IMR-90 (cell line): ENCODE measurements at regions not wholly inside any gene's neighbourhood (a gene's known extent, or its start where the extent isn't known, plus 50 kb on each side); places are given as distances from the start of the nearest gene placed in this dataset.

Experiments used
- ATAC-seq: fragments of 200-7000 bp; cut with Tn5 transposase; 2 replicates; pipeline ENCODE4 v1.9.1; 2020; ENCODE audit warnings: low read depth, mild to moderate bottlenecking, moderate library complexity
- BruUV-seq: library from RNA; stranded (reverse); fragments of 400-500 nt; replicated peaks from 2 replicates; lab custom pipeline; 2021; lab: Mats Ljungman, UMichigan
- CTCF ChIA-PET: fragments of 300-600 bp; formaldehyde crosslinking; extraction: SDS; loops from one replicate; lab custom pipeline; 2021; ENCODE audit warnings: antibody characterized with exemption; lab: Yijun Ruan, JAX
- POLR2A ChIA-PET: fragments of 300-600 bp; sonication (Branson Sonifier 250); formaldehyde crosslinking; loops from one replicate; lab custom pipeline; 2022; ENCODE audit warnings: antibody characterized with exemption; ENCODE audit not compliant: unreplicated experiment; lab: Charles Lee
- DNase-seq: peaks from one replicate; pipeline ENCODE4 v3.0.0; 2013
- H2AFZ ChIP-seq: replicated peaks from 2 replicates; pipeline ENCODE3; 2013; ENCODE audit warnings: low read length, mild to moderate bottlenecking; ENCODE audit not compliant: poor library complexity
- H2AK5ac ChIP-seq: 2 replicates; pipeline ENCODE4 v1.6.1; 2013; ENCODE audit warnings: low read depth, low read length, inconsistent platforms
- H2AK9ac ChIP-seq: replicated peaks from 2 replicates; pipeline ENCODE3; 2013; ENCODE audit warnings: mild to moderate bottlenecking, low read depth, low read length, moderate library complexity; ENCODE audit not compliant: poor library complexity
- H2BK120ac ChIP-seq: 2 replicates; pipeline ENCODE4 v1.6.1; 2013; ENCODE audit warnings: low read depth, low read length, inconsistent platforms
- H2BK15ac ChIP-seq: 3 replicates; pipeline ENCODE4 v1.6.1; 2013; ENCODE audit warnings: low read depth, low read length, inconsistent platforms
- H2BK20ac ChIP-seq: 2 replicates; pipeline ENCODE4 v1.6.1; 2013; ENCODE audit warnings: low read depth, mild to moderate bottlenecking, inconsistent platforms, low read length, moderate library complexity
- H2BK5ac ChIP-seq: 2 replicates; pipeline ENCODE4 v1.6.1; 2013; ENCODE audit warnings: mild to moderate bottlenecking, low read depth, low read length, inconsistent platforms; ENCODE audit not compliant: poor library complexity, severe bottlenecking
- H3K14ac ChIP-seq: replicated peaks from 2 replicates; pipeline ENCODE4 v1.6.1; 2013; ENCODE audit warnings: low read depth, low read length, inconsistent platforms
- H3K18ac ChIP-seq: 2 replicates; pipeline ENCODE4 v1.6.1; 2013; ENCODE audit warnings: low read depth, low read length, control low read depth
- H3K23ac ChIP-seq: 2 replicates; pipeline ENCODE4 v1.6.1; 2013; ENCODE audit warnings: low read depth, low read length, inconsistent platforms
- H3K27ac ChIP-seq: 2 replicates; pipeline ENCODE4 v1.5.1; 2013; ENCODE audit warnings: mild to moderate bottlenecking, control low read depth, low read length; ENCODE audit not compliant: insufficient read depth
- H3K27me3 ChIP-seq: 2 replicates; pipeline ENCODE4 v1.6.1; 2013; ENCODE audit warnings: low read length; ENCODE audit not compliant: control insufficient read depth, insufficient read depth
- H3K36me3 ChIP-seq: 2 replicates; pipeline ENCODE4 v1.6.1; 2013; ENCODE audit warnings: low read length, mixed read lengths; ENCODE audit not compliant: control insufficient read depth, insufficient read depth
- H3K4ac ChIP-seq: 2 replicates; pipeline ENCODE4 v1.6.1; 2013; ENCODE audit warnings: low read depth, low read length, inconsistent platforms
- H3K4me1 ChIP-seq: 2 replicates; pipeline ENCODE4 v1.6.1; 2013; ENCODE audit warnings: low read length, mixed read lengths; ENCODE audit not compliant: control insufficient read depth, insufficient read depth
- H3K4me2 ChIP-seq: 2 replicates; pipeline ENCODE4 v1.6.1; 2013; ENCODE audit warnings: low read depth, mild to moderate bottlenecking, control low read depth, low read length, moderate library complexity
- H3K4me3 ChIP-seq: 2 replicates; pipeline ENCODE4 v1.5.1; 2013; ENCODE audit warnings: low read depth, mild to moderate bottlenecking, control low read depth, low read length, moderate library complexity; ENCODE audit not compliant: insufficient read depth
- H3K56ac ChIP-seq: 2 replicates; pipeline ENCODE4 v1.6.1; 2013; ENCODE audit warnings: low read length, inconsistent platforms; ENCODE audit not compliant: insufficient read depth; ENCODE audit errors: extremely low read depth
- H3K79me1 ChIP-seq, 2 experiments: 2 replicates each; pipeline ENCODE4 v1.6.1; 2013; ENCODE audit warnings: low read length in 2 of 2, inconsistent platforms in 1 of 2, low read depth in 1 of 2
- H3K9ac ChIP-seq: 2 replicates; pipeline ENCODE4 v1.6.1; 2013; ENCODE audit warnings: low read depth, low read length, control low read depth
- H3K9me1 ChIP-seq: 2 replicates; pipeline ENCODE4 v1.6.1; 2013; ENCODE audit warnings: low read length, inconsistent platforms; ENCODE audit not compliant: insufficient read depth
- H3K9me3 ChIP-seq: 2 replicates; pipeline ENCODE4 v1.6.1; 2013; ENCODE audit warnings: low read length; ENCODE audit not compliant: control insufficient read depth, insufficient read depth
- H4K20me1 ChIP-seq: 2 replicates; pipeline ENCODE4 v1.6.1; 2013; ENCODE audit warnings: low read length, inconsistent platforms; ENCODE audit not compliant: insufficient read depth
- H4K5ac ChIP-seq: 2 replicates; pipeline ENCODE4 v1.6.1; 2013; ENCODE audit warnings: mild to moderate bottlenecking, low read depth, low read length, control low read depth
- H4K8ac ChIP-seq, 2 experiments: 2 replicates each; pipeline ENCODE4 v1.6.1; 2013; ENCODE audit warnings: low read depth in 2 of 2, low read length in 2 of 2, control low read depth in 1 of 2, inconsistent platforms in 1 of 2
- H4K91ac ChIP-seq: 2 replicates; pipeline ENCODE4 v1.6.1; 2013; ENCODE audit warnings: low read depth, low read length, inconsistent platforms; ENCODE audit not compliant: insufficient read depth
- CEBPB ChIP-seq: IDR thresholded peaks from 2 replicates; pipeline ENCODE4 v1.6.1; 2012; ENCODE audit warnings: low read depth, low read length, improper control_type of control experiment
- CHD1 ChIP-seq: IDR thresholded peaks from 2 replicates; pipeline ENCODE4 v1.6.1; 2012; ENCODE audit warnings: low read depth, low read length, improper control_type of control experiment
- CTCF ChIP-seq: conservative IDR thresholded peaks from 2 replicates; pipeline ENCODE4 v1.5.1; 2012; ENCODE audit warnings: mild to moderate bottlenecking, low read depth, low read length, improper control_type of control experiment
- ELK1 ChIP-seq: fragments of 150-350 bp; IDR thresholded peaks from 2 replicates; pipeline ENCODE4 v1.6.1; 2016; ENCODE audit warnings: low read depth, mild to moderate bottlenecking, low read length, moderate library complexity, borderline replicate concordance
- FOS ChIP-seq: fragments of 150-350 bp; IDR thresholded peaks from 2 replicates; pipeline ENCODE4 v1.6.1; 2016; ENCODE audit warnings: low read depth, low read length
- MAZ ChIP-seq: IDR thresholded peaks from 2 replicates; pipeline ENCODE4 v1.6.1; 2012; ENCODE audit warnings: low read depth, mild to moderate bottlenecking, low read length, improper control_type of control experiment, moderate library complexity, borderline replicate concordance
- POLR2A ChIP-seq: IDR thresholded peaks from 2 replicates; pipeline ENCODE4 v1.6.1; 2012; ENCODE audit warnings: mild to moderate bottlenecking, low read depth, low read length
- RCOR1 ChIP-seq: IDR thresholded peaks from 2 replicates; pipeline ENCODE4 v1.6.1; 2012; ENCODE audit warnings: mild to moderate bottlenecking, low read length, improper control_type of control experiment; ENCODE audit not compliant: insufficient replicate concordance
- RFX5 ChIP-seq: IDR thresholded peaks from 2 replicates; pipeline ENCODE4 v1.8.0; 2012; ENCODE audit warnings: low read depth, mild to moderate bottlenecking, low read length, moderate library complexity
- SMC3 ChIP-seq: fragments of 150-350 bp; IDR thresholded peaks from 2 replicates; pipeline ENCODE4 v1.6.1; 2016; ENCODE audit warnings: low read depth, mild to moderate bottlenecking, antibody characterized with exemption, low read length, moderate library complexity
- USF2 ChIP-seq: fragments of 150-350 bp; IDR thresholded peaks from 2 replicates; pipeline ENCODE4 v1.6.1; 2017; ENCODE audit warnings: mild to moderate bottlenecking, antibody characterized with exemption, low read length, low read depth
- WGBS, 2 experiments: methylation state at CpG; one replicate each; pipeline versions ENCODE4 v1.1.5 to v1.1.7; 2013; ENCODE audit warnings: missing lambda C conversion rate in 2 of 2; ENCODE audit not compliant: insufficient read length in 1 of 2; ENCODE audit errors: extremely low coverage in 2 of 2; 5-methylcytosine and 5-hydroxymethylcytosine counted together
- dilution Hi-C: fragments of 300-500 bp; cut with HindIII; formaldehyde crosslinking; loops from one replicate; pipeline ENCODE4 v1.14.3; 2018; ENCODE audit warnings: low sequenced_read_pairs; ENCODE audit not compliant: unreplicated experiment
- in situ Hi-C: fragments of 300-500 bp; cut with MboI; formaldehyde crosslinking; loops from 3 replicates; pipeline ENCODE4 v1.14.3; 2019; ENCODE audit warnings: low sequenced_read_pairs, inconsistent platforms, mixed read lengths
- intact Hi-C: fragments of 100-400 bp; cut with micrococcal nuclease; formaldehyde crosslinking; loops from 2 replicates; pipeline ENCODE4 v1.10.0; 2022

DNA sequence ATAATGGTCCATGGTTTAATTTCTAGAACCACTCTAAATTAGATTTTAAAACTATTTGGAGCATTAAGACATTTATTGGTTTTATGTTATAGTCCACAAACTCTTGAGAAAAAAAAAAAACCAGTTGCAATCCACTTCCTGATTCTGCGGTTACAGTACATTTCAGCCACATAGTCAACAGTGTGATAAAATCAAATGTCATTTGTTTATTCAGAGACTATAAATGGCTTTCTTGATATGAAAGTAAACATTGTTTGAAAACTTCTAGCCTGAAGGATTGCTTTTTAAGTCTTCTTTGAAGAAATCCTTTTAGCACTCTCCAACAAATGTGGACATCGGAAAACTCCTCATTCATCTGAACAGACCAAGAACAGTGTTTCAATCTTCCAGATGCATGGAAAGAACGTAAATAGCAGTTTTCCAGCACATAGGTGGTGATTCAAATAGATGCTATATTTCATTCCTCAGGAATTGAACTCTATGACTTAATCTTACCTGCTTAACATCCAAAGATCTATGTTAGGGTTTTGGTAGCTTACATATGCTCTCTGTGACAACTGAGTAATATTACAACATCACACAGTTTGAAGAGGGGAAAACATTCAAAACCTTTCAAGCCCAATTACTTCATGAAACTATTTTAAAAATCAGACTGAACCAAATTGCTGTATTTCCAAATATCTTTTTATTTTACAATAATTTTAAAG, 87.8 kb upstream of the UBE2E2 start:
- in situ Hi-C loops (no loop called here), intact Hi-C loops (no loop called here), dilution Hi-C loops (no loop called here)
- H3K18ac ChIP-seq: no peak overlapping the region
- no peaks in the 10 kb centered on the region for H3K9me3 ChIP-seq
- H2AK5ac ChIP-seq: no peak overlapping the region
- no peak overlapping the region for H3K4me3 ChIP-seq
- H3K36me3 ChIP-seq: no peaks in the 10 kb centered on the region
- no peak overlapping the region for H2BK15ac ChIP-seq
- no peak overlapping the region for H2AK9ac ChIP-seq
- no peak overlapping the region for H3K9ac ChIP-seq
- no peak overlapping the region for H4K8ac ChIP-seq
- H3K56ac ChIP-seq: no peak overlapping the region
- CTCF ChIA-PET: no interaction called here
- no peaks in the 10 kb centered on the region for H3K4me1 ChIP-seq
- no peak overlapping the region for H3K23ac ChIP-seq
- H3K27ac ChIP-seq: no peak overlapping the region
- H3K27me3 ChIP-seq: peaks cover 9% of the 10 kb centered on the region
- H2BK120ac ChIP-seq: no peak overlapping the region
- no peaks in the 10 kb centered on the region for H3K79me1 ChIP-seq
- H2BK5ac ChIP-seq: no peak overlapping the region
- no peaks in the 10 kb centered on the region for H3K9me1 ChIP-seq
- no peak overlapping the region for H4K91ac ChIP-seq
- no peak overlapping the region for H2AFZ ChIP-seq
- no peak overlapping the region for H3K14ac ChIP-seq
- no CpG with 5 or more reads among the region's 3 CpGs for WGBS, 2 experiments
- DNase-seq: no peak
- ATAC-seq: no peak
- no peaks in the 10 kb centered on the region for H4K20me1 ChIP-seq
- no peak overlapping the region for H3K4me2 ChIP-seq
- H4K5ac ChIP-seq: no peak overlapping the region
- POLR2A ChIA-PET: no interaction called here
- BruUV-seq: no TSS peak
- TF ChIP-seq FOS (no peak), USF2 (no peak), CTCF (no peak), RFX5 (no peak), POLR2A (no peak), MAZ (no peak), CHD1 (no peak), CEBPB (no peak), SMC3 (no peak), RCOR1 (no peak), ELK1 (no peak)
- no peak overlapping the region for H3K4ac ChIP-seq
- no peak overlapping the region for H2BK20ac ChIP-seq
